AG08395 (cell line): ENCODE measurements at regions not wholly inside any gene's neighbourhood (a gene's known extent, or its start where the extent isn't known, plus 50 kb on each side); places are given as distances from the start of the nearest gene placed in this dataset.

Experiments
- DNase-seq: peaks from one replicate; pipeline ENCODE4 v3.0.0; 2012; ENCODE audit warnings: mixed read lengths, low spot score

DNA sequence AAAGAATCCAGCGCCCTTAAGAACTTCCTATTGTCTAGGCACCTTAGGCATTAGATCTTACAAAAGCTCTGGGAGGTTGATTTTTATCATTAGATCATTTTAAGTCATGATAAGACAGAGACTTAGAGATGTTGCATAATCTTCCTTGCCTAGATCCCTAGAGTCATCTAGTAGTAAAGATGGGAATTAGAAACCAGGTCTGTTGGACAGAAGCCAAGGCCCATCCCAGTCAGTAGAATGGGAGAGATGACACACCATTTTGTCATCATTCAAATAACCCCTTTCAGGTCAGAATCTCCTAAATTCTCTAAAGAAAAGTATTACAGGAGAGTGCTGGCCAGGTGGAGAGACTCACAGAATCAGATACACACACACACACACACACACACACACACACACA is 579.1 kb downstream of the BMP2 start:
- no peak for DNase-seq

DNA sequence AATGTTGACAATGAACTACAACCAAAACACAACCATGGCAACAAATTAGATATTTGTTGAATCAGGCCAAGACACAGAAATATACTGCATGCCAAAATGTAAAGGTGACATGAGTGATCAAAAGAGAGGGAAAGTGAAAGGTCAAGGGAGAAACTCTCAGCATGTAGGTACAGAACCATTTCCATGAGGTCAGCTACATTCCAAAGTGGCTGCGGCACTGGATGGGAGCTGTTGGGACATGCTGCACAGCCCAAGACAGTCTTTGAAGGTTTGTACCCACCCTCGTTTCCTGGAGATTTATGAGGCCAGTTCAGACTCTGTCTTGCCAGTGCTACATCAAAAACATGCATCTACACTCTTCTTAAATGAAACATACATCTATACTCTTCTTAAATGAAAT is 579.9 kb downstream of the BMP2 start:
- DNase-seq = no peak

DNA sequence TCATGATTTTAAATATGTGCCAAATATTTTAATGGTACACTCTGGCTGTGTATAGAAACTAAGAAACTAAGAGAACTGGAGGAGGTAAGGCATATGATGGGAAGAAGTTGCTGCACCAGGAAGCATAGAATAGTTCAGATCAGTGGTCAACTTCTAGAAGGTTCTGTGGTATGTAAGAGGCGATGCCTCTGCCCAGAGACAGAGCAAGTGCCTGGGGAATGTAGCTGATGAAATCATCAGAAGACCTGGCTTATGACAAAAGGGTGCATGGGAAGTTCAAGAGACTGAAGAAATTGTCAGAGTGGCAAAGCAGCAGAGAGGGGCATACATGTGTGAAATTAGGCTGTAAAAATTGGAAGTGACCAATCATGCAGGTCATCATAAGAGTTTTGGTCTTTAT is 580.8 kb downstream of the BMP2 start:
- DNase-seq = no peak

DNA sequence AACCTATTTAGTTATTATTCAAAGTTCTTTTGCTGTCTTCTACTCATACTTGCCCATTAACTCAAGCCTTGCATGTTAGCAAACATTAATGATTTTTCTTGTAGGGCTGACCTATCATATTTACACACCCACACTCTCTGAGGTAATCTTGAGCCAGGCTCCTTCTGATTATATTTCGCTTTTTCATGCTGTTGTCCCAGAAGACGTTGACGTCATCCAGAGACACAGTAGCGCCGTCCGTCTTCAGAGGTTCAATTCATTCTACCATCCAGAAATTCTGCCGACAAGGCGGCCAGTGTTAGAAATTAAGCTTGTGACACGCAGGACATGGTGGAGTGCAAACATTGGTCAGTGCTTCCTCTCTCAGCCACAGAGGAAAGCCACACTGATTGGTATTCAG is 584.7 kb downstream of the BMP2 start:
- no peak for DNase-seq

DNA sequence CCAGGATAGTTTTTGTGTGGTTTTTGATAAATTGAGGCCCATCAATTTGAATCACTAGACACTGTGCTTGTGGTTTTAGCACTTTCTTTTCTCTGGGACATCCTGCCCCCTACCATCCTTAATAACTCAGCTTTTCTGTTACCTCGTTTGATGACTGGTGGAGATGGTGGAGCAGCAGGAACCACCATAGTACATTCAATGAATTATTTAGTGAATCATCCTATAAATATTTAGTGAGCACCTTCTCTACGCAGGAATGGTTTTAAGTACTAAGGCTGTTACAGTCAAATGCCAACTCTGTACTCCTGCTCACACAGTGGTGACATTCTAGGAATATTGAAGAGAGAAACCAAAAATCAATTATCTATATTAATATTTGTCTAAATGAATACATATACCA is 585.2 kb downstream of the HAO1 start:
- no peak for DNase-seq

DNA sequence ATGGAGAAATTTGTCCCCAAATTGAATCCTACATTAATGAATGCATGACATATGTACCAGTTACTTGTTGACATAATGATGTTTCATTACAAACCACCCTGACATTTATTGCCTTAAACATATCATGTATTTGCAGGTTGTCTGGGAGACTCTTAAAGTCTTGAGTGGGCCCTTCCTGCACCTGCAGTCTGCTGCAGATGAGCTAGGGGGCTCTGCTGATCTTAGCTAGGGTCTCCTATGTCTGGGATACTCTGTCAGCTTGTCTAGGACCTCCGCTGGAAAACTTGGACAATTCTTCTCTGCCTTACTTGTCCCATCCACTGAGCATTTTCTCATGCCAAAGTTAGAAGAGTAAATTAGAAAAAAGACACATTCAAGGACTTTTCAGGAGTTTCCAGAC is 581.6 kb downstream of the HAO1 start:
- DNase-seq = no peak

DNA sequence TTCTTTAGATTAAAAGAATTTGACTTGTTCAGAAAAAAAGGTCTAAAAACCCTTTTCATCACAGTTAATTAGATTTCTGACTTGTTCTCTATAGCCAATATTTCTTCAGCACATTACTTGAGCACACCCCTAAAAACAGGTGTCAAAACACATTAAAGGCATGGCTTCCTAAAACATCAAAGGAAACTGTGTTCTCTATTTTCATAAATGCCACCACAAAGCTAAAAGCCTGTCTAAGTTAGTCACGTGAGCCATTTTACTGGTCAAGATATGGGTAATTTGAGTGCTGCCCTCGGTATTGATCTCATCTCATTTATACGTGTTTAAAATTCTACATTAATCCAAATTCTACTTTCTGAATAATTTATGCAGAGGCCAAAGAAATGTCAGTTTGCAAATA is 580.5 kb downstream of the HAO1 start:
- DNase-seq = no peak

DNA sequence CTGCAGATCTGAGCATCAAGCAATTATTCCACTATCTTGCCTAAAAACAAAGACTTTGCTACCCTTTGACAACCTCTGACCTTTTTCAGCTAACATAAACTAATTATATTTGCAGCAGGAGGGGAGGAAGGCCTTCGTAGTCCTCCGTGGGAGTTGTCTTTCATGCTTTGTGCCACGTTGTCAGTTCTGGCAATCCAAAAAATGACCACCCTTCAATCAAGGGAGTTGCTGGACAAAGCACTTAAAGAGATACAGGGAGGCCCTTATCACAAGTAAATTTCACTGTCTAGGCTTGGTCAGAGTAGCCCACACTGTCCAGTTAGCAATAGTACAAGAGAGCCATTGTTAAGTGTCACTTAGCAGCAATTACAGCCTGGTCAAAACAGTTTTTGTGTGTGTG is 578.9 kb downstream of the HAO1 start:
- no peak for DNase-seq

DNA sequence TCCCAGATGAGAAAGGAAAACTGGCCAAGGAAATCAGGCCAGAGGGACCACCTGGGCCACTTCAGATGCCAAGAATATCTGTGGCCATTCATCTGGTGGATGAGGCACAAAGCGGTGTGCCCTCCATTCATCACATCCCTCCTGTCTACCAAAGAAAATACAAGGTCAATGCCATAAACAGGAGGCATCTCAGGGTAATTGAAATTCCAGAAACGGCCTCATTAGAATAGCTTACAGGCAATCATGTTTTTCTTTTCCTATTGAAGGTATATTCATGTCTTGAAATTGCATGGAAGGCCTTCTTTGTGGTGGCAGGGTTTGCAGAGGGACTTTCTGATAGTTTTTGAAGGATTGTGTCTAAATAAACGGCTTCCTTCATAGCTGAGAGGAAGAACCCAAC is 578.3 kb downstream of the HAO1 start:
- no peak for DNase-seq

DNA sequence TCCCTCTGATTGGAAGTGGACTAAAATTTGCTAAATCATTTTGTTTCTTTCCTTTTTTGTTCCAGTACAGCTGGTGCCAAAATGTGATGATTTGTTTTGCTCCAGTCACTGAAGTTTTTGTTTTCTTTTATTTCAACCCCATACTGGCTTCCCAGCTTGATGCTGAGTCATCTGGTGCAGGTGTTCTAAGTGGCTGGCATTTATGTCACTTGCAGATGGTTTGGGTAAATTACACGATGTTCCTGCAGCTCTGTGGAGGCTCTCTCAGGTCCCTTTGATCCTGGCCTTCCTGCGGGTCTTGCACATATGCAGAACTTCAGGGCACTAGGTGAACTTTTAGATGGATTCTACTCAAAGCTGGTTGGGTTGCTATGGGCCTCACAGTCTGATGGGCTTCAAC is 577.7 kb downstream of the HAO1 start:
- no peak for DNase-seq

DNA sequence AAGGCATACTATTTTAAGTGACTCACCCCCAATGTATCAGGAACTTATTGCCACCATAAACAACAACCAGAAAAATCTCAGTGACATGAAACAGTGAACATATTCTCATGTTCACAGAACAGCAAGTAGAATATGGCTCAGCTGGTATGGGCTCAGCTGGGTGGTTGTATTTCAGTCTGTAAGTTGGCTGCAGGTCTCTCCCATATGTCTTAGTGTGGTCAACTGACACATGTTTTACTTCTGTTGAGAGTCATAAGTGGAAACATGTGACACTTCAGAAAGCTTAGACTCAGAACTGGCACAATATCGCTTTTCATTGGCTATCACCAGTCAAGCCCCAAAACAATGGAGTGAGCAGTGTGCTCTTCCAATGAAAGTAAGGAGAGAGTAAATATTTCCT is 574.1 kb downstream of the HAO1 start:
- no peak for DNase-seq

DNA sequence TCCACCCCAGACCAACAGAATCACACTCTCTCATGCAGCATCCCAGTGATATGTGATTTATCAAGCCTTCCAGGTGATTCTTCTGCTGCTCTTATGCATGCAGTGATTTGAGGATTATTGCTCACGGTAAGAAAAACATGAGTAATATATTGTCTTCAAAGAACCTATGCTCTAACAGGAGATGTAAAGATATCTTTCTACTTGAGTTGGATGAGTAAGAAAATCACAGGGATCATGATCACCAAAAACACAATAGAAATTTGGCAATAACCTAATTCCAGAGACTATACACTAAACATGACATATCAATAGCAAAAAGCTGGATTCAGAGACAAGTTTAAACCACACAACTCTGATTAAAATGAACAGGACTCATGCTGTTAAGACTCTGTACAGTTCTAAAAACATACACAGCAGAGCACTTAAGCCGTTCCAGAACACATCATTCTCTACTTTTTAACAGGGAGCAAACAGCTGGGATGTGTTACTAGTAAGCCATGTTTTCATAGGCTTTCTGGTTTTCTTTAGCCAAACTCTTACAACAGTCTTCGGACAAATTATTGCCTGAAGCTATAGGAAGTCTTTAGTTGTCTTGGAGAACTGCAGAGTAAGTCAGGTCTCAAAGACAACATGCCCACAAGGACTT is 568.6 kb downstream of the HAO1 start:
- no peak for DNase-seq

DNA sequence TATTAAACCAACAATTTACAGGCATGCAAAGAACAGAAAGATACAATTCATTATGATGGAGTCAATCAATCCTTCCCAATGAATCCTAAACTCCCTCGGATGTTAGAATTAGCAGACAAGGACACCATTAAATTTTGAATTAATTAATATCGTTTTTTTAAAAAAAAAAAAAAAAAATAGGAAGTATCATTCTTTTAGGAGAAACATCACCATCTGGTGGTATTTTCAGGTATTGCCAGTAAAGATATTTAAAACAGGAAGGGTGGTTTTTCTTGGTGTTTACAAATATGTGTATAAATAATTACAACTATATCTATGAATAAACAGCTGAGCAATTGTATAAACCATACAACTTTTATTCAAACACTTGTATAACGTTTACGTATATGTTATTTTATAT is 564.4 kb downstream of the HAO1 start:
- no peak for DNase-seq

DNA sequence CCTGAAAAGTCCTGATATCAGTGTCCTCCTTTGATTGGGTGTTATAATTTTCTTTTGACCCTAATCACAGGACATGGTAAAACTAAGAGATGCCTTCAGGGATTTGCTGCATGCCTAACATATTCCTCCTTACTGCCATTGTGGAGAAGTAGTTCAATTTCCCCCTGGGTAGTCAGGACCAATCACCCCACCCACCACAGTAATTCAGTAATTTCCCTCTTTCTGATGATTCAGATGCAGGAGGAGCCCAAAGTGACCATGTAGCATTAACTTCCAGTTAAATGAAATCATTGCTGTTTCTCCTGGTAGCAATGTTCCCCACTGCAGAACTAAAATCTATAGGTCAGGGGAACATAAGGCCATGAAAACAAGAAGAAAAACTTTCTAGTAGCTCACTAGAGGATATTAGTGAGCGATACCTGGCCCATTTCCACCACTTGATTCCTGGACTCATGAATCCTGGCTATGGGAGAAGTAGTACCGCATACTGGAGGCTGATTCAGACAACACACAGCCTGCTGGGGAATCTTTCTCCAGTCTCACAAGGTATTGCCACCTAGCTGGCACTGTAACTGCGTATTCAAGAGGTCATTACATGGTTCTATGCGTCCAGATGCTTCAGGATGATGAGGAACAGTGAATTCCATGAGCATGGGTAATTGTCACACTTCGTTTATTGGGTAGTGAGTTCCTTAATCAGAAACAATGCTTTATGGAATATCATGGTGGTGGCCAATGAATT is 561.2 kb downstream of the HAO1 start:
- DNase-seq = no peak

DNA sequence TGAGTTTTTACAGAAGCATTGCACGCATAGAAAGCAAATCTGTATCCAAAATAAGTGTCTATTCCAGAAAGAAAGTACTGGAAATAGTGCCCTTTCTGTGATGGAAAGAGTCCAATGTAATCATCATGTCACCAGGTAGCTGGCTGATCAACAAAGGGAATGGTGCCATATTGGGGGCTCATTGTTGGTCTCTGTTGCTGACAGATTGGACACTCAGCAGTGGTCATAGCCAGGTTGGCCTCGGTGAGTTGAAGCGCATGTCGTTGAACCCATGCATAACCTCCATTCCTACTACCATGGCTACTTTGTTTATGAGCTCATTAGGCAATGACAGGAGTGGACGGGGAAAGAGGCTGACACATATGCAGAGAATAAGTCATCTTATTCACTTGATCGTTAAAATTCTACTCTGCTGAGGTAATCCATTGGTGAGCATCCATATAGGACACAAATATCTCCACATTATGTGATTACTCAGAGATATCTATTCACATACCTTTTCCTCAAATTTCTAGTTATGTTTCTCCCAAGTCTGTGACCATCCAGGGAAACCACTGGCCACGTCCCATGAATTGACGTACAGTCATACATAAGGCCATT is 560.5 kb downstream of the HAO1 start:
- DNase-seq = peak; percentile 18

DNA sequence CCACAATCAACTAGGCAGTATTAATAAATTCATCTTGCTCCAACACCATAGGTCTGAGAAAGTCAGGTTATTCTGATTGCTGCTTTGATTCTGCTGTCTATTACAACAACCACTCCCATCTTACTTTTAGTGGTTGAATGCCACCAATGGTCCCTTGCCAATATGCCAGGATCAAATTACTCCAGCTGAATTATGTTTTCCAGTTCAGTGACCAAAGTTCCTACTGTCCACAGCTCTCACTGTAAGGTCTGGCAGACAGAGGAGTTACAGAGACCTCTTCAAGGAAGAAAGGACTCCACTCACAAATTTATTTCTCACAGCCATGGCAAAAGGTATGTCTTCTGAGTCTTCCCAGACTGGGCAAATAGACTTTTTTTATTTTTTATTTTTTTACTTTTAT is 557.0 kb downstream of the HAO1 start:
- no peak for DNase-seq

DNA sequence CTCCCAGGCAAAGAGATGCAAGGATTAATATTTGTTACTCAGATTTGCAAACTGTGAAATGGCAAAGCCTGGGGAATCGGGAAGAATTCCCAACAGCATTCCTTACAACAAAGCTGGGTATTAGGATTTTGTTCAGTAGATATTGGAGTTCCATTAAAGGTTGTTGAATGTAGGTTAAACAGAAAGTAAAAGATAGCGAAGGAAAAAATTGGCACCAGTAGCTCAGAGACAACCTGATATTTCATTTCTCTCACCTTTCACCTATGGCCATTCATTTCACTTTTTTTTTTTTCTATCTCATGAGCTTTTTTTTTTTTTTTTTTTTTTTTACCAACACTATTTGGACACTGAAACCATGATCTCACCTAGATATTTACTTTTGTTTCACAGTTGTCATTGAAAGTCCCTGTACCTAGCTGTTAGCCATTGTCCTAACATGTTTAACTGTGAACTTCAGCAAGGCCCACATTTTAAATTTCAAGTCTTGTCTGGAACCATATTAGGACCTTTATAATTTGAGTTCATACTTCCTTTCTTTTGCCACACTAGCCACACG is 552.5 kb downstream of the HAO1 start:
- no peak for DNase-seq

DNA sequence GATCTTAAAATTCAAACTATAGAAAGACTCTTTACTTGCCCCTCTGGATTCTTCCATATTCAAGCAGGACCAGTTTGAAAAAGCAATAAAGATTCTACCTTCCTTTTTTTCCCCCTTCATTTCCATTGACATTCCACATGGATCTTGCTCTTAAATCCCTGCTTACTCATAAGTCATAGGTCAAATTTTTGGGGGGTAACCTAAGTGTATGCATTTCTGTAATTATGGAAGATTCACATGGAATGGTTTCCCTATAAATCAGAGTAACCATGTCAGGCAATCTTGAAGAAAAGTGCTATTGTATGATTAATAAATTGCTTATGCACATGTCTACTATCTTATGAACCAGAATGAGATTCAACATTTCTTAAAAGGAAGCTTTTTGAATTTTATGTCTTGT is 551.0 kb downstream of the HAO1 start:
- no peak for DNase-seq

DNA sequence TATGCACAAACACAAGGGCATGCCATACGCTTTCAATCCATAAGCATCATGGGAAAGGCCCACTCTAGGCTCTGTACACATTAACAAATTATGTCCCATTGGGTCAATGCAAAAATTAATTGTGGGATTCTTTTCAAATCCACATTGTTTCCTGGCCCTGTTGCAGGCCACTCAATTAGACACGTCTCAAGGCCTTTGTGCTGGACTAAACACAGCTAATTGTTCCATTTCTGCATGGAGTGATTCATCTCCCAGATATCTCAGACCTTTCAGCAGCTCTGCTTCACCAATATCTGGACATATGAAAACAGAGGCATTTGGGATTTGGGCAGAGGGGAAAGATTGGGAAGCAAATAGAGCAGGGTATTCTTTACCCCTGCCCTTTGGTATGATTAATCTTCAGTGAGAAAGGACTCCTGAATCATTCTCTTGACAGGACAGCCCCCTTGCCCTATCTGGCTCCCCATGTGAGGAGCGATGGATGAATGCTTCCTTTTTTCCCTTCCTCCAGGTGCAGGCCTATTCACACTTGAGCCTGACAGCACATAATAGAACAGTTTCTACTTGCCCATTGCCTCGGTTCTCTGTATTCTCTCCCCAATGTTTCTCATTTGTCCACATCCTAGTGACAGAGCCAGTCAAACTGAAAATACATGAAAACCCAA is 547.6 kb downstream of the HAO1 start:
- DNase-seq = peak; percentile 33

DNA sequence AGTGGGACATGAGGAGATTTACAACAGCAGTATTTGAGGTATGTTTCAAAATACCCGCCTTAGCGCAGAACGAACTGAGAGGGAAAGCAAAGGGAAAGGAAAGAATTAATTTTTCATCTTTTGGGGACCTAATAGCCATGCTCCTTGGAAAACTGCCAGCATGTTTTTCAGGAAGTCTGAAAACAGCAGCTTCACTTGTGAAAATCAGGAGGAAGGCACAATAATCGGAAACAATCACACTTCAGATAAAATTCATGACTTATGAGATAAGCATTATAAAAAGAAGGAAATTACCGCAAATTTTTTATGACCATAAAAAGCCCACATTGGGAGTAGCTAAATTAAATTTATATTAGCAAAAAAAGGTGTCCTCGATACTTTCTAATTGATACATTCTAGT is 541.1 kb downstream of the HAO1 start:
- DNase-seq = no peak

DNA sequence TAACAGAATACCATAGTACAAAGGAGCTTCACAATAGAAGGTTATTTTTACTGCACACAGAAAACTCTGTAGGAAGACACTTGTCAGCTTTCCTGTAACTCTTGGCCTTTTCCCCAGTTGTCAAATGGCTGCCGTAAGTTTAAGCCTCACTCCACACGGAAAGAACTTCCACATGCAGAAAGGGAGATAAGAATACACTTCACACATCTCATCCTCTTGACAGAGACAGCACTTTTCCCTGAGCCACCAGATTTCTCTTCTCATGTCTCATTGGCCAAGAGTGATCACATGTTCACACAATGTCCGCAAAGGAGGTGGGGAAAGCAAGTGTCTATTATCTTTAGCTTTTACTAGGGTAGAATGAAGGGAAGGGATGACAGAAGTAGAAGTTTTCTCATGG is 540.7 kb downstream of the HAO1 start:
- no peak for DNase-seq

DNA sequence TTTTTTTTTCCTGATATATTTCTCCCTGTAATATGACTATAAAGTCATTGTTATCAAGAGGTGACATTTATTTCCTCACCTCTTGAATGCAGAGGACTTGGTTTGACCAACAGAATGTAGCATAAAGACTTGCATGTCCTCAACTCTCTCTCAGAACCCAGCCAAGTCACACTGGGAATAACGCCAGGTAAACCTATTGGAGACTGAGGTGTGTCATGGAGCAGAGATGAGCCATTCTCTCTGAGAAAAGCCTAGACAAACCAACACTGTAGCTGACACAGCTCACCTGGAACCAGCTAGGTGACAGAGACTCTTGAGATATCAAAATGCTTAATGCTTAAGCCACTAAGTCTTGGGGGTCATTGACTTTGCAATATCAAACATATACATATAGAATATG is 533.6 kb downstream of the HAO1 start:
- no peak for DNase-seq

DNA sequence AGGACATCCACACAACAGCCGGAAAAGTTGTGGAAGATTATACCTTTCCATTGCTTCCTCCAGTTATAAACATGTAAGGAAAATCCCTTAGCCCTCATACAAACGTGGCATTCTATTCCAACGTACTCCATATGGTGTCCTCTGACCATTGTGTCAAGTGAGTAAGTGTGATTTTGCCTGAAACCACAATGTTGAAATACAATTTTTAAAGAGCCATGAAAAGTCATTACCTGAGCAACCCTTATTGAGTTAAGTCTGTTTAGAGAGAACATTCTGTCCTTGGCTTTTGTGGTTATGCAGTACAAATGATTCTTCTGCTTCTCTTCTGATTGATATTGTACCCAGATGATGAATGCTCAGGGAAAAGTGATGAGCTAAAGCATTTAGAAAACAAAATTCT is 530.1 kb downstream of the HAO1 start:
- DNase-seq = no peak
